OCI-LY3 (cell line): ENCODE measurements at regions not wholly inside any gene's neighbourhood (a gene's known extent, or its start where the extent isn't known, plus 50 kb on each side); places are given as distances from the start of the nearest gene placed in this dataset.
"Not testable (repeated sequence)": the region's sequence is repeated elsewhere in the genome, so short reads cannot be mapped to it uniquely, and the experiment has no call there.

Experiments
- CTCF ChIP-seq: fragments of 200-600, 300-600 bp; sonication (generic); IDR thresholded peaks from 2 replicates; pipeline ENCODE4 v1.5.1; 2014; ENCODE audit warnings: antibody characterized with exemption, low read length, low read depth
- EZH2phosphoT487 ChIP-seq: fragments of 200-600 bp; shearing (Covaris generic); IDR thresholded peaks from 2 replicates; pipeline ENCODE4 v1.6.1; 2018; ENCODE audit warnings: antibody characterized with exemption, mixed run types, low read depth

GRCh38 chr13:22858980-22859379 lies 321.8 kb upstream of the SGCG start:
- not testable (repeated sequence) for TF ChIP-seq CTCF, EZH2phosphoT487
